Peyer's patch (tissue), 4 donors: ENCODE measurements at regions not wholly inside any gene's neighbourhood (a gene's known extent, or its start where the extent isn't known, plus 50 kb on each side); places are given as distances from the start of the nearest gene placed in this dataset.

Experiments
- DNase-seq, 3 donors: peaks; one replicate each; pipeline ENCODE4 v3.0.0-alpha.2; 2017 to 2019
- H3K27ac ChIP-seq, 4 donors: fragments of 200-600 bp; sonication (generic); one replicate each; pipeline ENCODE4 v1.5.1; 2016 to 2019
- H3K27me3 ChIP-seq, 2 donors: fragments of 200-600 bp; sonication (generic); one replicate each; pipeline ENCODE4 v1.5.1; 2019
- H3K36me3 ChIP-seq, 3 donors: fragments of 200-600 bp; sonication (generic); one replicate each; pipeline ENCODE4 v1.5.1; 2016 to 2019
- H3K4me1 ChIP-seq, 4 donors: fragments of 200-600 bp; sonication (generic); one replicate each; pipeline ENCODE4 v1.5.1; 2016 to 2019
- H3K4me3 ChIP-seq, 4 donors: fragments of 200-600 bp; sonication (generic); 1 replicate in 3 of 4; 2 replicates in 1 of 4; pipeline ENCODE4 v1.5.1; 2016 to 2019; ENCODE audit warnings: mild to moderate bottlenecking in 1 of 4
- H3K9me3 ChIP-seq, 4 donors: fragments of 200-600 bp; sonication (generic); one replicate each; pipeline ENCODE4 v1.5.1; 2016 to 2019; ENCODE audit warnings: mild to moderate bottlenecking in 1 of 4
- CTCF ChIP-seq, 6 experiments: fragments of 450-650 bp in 4 of 6; fragments of 200-600 bp in 2 of 6; sonication (generic) in 1 of 6; IDR thresholded peaks; one replicate each; pipeline ENCODE4 v1.5.1; 2017 to 2019; ENCODE audit warnings: antibody characterized with exemption in 6 of 6, mild to moderate bottlenecking in 3 of 6, moderate library complexity in 1 of 6
- POLR2A ChIP-seq, 2 donors: fragments of 450-650 bp; IDR thresholded peaks; one replicate each; pipeline ENCODE4 v1.5.1; 2017; ENCODE audit warnings: antibody characterized with exemption in 2 of 2, mild to moderate bottlenecking in 2 of 2, moderate library complexity in 2 of 2

GRCh38 chr19:31706691-31707620 is 357.7 kb upstream of the TSHZ3 start:
- no peaks in the 10 kb centered on the region for H3K27me3 ChIP-seq
- DNase-seq = no peak
- TF ChIP-seq POLR2A (IDR thresholded peaks at IDR 0.05) (no peak), CTCF (IDR thresholded peaks at IDR 0.05) (no peak)

DNA sequence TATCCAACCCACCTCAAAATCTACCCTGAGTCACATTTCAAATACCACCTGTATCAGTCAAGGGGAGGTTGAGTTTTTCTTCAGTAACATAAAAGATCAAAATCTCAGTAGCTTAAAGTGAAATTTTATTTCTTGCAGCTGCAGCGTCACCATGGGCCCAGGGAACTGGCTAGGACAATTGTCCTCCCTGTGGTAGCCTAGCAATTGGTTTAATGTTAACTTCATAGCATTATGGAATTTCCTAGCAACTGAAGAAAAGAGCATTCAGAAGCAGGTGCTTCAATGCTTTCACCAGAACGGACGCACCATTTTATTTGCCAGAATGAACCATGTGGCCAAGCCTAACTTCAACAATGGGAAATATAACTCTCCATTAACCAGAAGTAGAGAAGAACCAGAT is 359.3 kb upstream of the TSHZ3 start:
- DNase-seq = no peak
- Histone ChIP-seq H3K27ac (no peak overlapping the region), H3K4me1 (no peaks in the 10 kb centered on the region), H3K36me3 (no peaks in the 10 kb centered on the region), H3K9me3 (no peaks in the 10 kb centered on the region), H3K4me3 (no peak overlapping the region), H3K27me3 (no peaks in the 10 kb centered on the region)
- no peak for TF ChIP-seq CTCF (IDR thresholded peaks at IDR 0.05)
- no peak for TF ChIP-seq POLR2A (IDR thresholded peaks at IDR 0.05)

More at GRCh38 chr19:31706691-31707620, 357.7 kb upstream of the TSHZ3 start:
- no peak overlapping the region for H3K27ac ChIP-seq
- H3K4me3 ChIP-seq = no peak overlapping the region
- no peaks in the 10 kb centered on the region for H3K36me3 ChIP-seq
- H3K9me3 ChIP-seq = peaks cover 0 to 4% (median 0%) of the 10 kb centered on the region in 4 donors
- no peaks in the 10 kb centered on the region for H3K4me1 ChIP-seq

- H3K36me3 ChIP-seq = no peaks in the 10 kb centered on the region
- H3K27ac ChIP-seq = no peak overlapping the region
Observed at GRCh38 chr19:31709476-31709875, 360.2 kb upstream of the TSHZ3 start.

GRCh38 chr19:31715249-31715945 is 366.2 kb upstream of the TSHZ3 start:
- Histone ChIP-seq H3K27me3 (no peaks in the 10 kb centered on the region), H3K9me3 (no peaks in the 10 kb centered on the region), H3K36me3 (no peaks in the 10 kb centered on the region), H3K27ac (no peak overlapping the region), H3K4me3 (no peak overlapping the region), H3K4me1 (no peaks in the 10 kb centered on the region)
- no peak for DNase-seq
- TF ChIP-seq POLR2A (IDR thresholded peaks at IDR 0.05) (no peak), CTCF (IDR thresholded peaks at IDR 0.05) (no peak)

More at GRCh38 chr19:31709476-31709875, 360.2 kb upstream of the TSHZ3 start:
- H3K27me3 ChIP-seq = no peaks in the 10 kb centered on the region
- no peak overlapping the region for H3K4me3 ChIP-seq
- no peak for DNase-seq
- no peaks in the 10 kb centered on the region for H3K4me1 ChIP-seq
- no peak for TF ChIP-seq POLR2A (IDR thresholded peaks at IDR 0.05)
- no peak for TF ChIP-seq CTCF (IDR thresholded peaks at IDR 0.05)
- no peaks in the 10 kb centered on the region for H3K9me3 ChIP-seq

- DNase-seq = no peak
- Histone ChIP-seq H3K4me1 (no peaks in the 10 kb centered on the region), H3K27me3 (no peaks in the 10 kb centered on the region), H3K4me3 (no peak overlapping the region), H3K36me3 (no peaks in the 10 kb centered on the region), H3K27ac (no peak overlapping the region), H3K9me3 (no peaks in the 10 kb centered on the region)
- TF ChIP-seq POLR2A (IDR thresholded peaks at IDR 0.05) (no peak), CTCF (IDR thresholded peaks at IDR 0.05) (no peak)
Observed at GRCh38 chr19:31716826-31717225, 367.6 kb upstream of the TSHZ3 start.
